ENCODE measurements at regions not wholly inside any gene's neighbourhood (a gene's known extent, or its start where the extent isn't known, plus 50 kb on each side); places are given as distances from the start of the nearest gene placed in this dataset.

- H3K9me3 ChIP-seq (ENCODE audit: low read length) = no peaks in the 10 kb centered on the region
- no peak overlapping the region for H3K27ac ChIP-seq (ENCODE audit: low read depth, low read length)
- H3K9me3 Mint-ChIP-seq = peaks cover 5 to 19% (median 13%) of the 10 kb centered on the region in 5 donors
- H3K36me3 ChIP-seq (ENCODE audit: insufficient read depth, low read length) = no peaks in the 10 kb centered on the region
- ChIA-PET CTCF (no interaction called here), POLR2A (no interaction called here)
- DNase-seq = no peak
- no peaks in the 10 kb centered on the region for H3K27me3 ChIP-seq (ENCODE audit: insufficient read depth, low read length, poor library complexity, severe bottlenecking)
- H3K4me3 ChIP-seq (ENCODE audit: low read length) = no peak overlapping the region
- no peak overlapping the region for H3K4me3 Mint-ChIP-seq
- no peaks in the 10 kb centered on the region for H3K4me1 Mint-ChIP-seq
- H3K27me3 Mint-ChIP-seq = peaks cover 11 to 38% of the 10 kb centered on the region in 2 donors
- no peaks in the 10 kb centered on the region for H3K36me3 Mint-ChIP-seq
- H3K4me1 ChIP-seq (ENCODE audit: insufficient read depth, low read length) = no peaks in the 10 kb centered on the region
- no peak overlapping the region for H3K27ac Mint-ChIP-seq
Measured at GRCh38 chr20:24718277-24718676, 230.8 kb upstream of the CST7 start.

- H3K4me3 Mint-ChIP-seq = no peak overlapping the region
- peaks cover 0 to 1% (median 0%) of the 10 kb centered on the region in 3 donors for H3K4me1 Mint-ChIP-seq
- H3K27ac ChIP-seq (ENCODE audit: low read depth, low read length) = no peak overlapping the region
- H3K4me3 ChIP-seq (ENCODE audit: low read length) = no peak overlapping the region
- ChIA-PET POLR2A (no interaction called here), CTCF (no interaction called here)
- peaks cover 2 to 15% (median 9%) of the 10 kb centered on the region in 5 donors for H3K9me3 Mint-ChIP-seq
- H3K27me3 Mint-ChIP-seq = peaks cover 14 to 37% of the 10 kb centered on the region in 2 donors
- no peak for DNase-seq
- H3K27me3 ChIP-seq (ENCODE audit: insufficient read depth, low read length, poor library complexity, severe bottlenecking) = no peaks in the 10 kb centered on the region
- H3K36me3 ChIP-seq (ENCODE audit: insufficient read depth, low read length) = no peaks in the 10 kb centered on the region
- H3K27ac Mint-ChIP-seq = no peak overlapping the region
- no peaks in the 10 kb centered on the region for H3K9me3 ChIP-seq (ENCODE audit: low read length)
- H3K4me1 ChIP-seq (ENCODE audit: insufficient read depth, low read length) = no peaks in the 10 kb centered on the region
- no peaks in the 10 kb centered on the region for H3K36me3 Mint-ChIP-seq
Measured at GRCh38 chr20:24718696-24719095, 230.4 kb upstream of the CST7 start.

GRCh38 chr20:24720957-24721356 lies 228.1 kb upstream of the CST7 start:
- no peaks in the 10 kb centered on the region for H3K36me3 Mint-ChIP-seq
- no peaks in the 10 kb centered on the region for H3K36me3 ChIP-seq (ENCODE audit: insufficient read depth, low read length)
- H3K4me1 Mint-ChIP-seq = peaks cover 0 to 2% (median 0%) of the 10 kb centered on the region in 3 donors
- H3K9me3 Mint-ChIP-seq = no peaks in the 10 kb centered on the region
- no peak overlapping the region for H3K27ac Mint-ChIP-seq
- no peak for DNase-seq
- no peaks in the 10 kb centered on the region for H3K4me1 ChIP-seq (ENCODE audit: insufficient read depth, low read length)
- CTCF ChIA-PET = no interaction called here
- no peaks in the 10 kb centered on the region for H3K27me3 ChIP-seq (ENCODE audit: insufficient read depth, low read length, poor library complexity, severe bottlenecking)
- POLR2A ChIA-PET = no interaction called here
- no peak overlapping the region for H3K4me3 ChIP-seq (ENCODE audit: low read length)
- H3K4me3 Mint-ChIP-seq = no peak overlapping the region
- no peak overlapping the region for H3K27ac ChIP-seq (ENCODE audit: low read depth, low read length)
- H3K9me3 ChIP-seq (ENCODE audit: low read length) = no peaks in the 10 kb centered on the region
- peaks cover 24 to 42% of the 10 kb centered on the region in 2 donors for H3K27me3 Mint-ChIP-seq

- Mint-ChIP-seq H3K27ac (no peak overlapping the region), H3K4me1 (peaks cover 0 to 2% (median 0%) of the 10 kb centered on the region in 3 donors), H3K27me3 (peaks cover 22 to 41% of the 10 kb centered on the region in 2 donors), H3K36me3 (no peaks in the 10 kb centered on the region), H3K4me3 (no peak overlapping the region), H3K9me3 (no peaks in the 10 kb centered on the region)
- no peaks in the 10 kb centered on the region for H3K36me3 ChIP-seq (ENCODE audit: insufficient read depth, low read length)
- H3K9me3 ChIP-seq (ENCODE audit: low read length) = no peaks in the 10 kb centered on the region
- H3K4me3 ChIP-seq (ENCODE audit: low read length) = no peak overlapping the region
- H3K27ac ChIP-seq (ENCODE audit: low read depth, low read length) = no peak overlapping the region
- DNase-seq = no peak
- ChIA-PET POLR2A (no interaction called here), CTCF (no interaction called here)
- H3K27me3 ChIP-seq (ENCODE audit: insufficient read depth, low read length, poor library complexity, severe bottlenecking) = no peaks in the 10 kb centered on the region
- no peaks in the 10 kb centered on the region for H3K4me1 ChIP-seq (ENCODE audit: insufficient read depth, low read length)
Measured at GRCh38 chr20:24721891-24722568, 227.0 kb upstream of the CST7 start.

GRCh38 chr20:24722586-24722985 lies 226.5 kb upstream of the CST7 start:
- Mint-ChIP-seq H3K4me3 (no peak overlapping the region), H3K36me3 (no peaks in the 10 kb centered on the region), H3K9me3 (no peaks in the 10 kb centered on the region), H3K27me3 (peaks cover 22 to 35% of the 10 kb centered on the region in 2 donors), H3K4me1 (peaks cover 0 to 2% (median 0%) of the 10 kb centered on the region in 3 donors), H3K27ac (no peak overlapping the region)
- Histone ChIP-seq H3K27ac (ENCODE audit: low read depth, low read length) (no peak overlapping the region), H3K4me3 (ENCODE audit: low read length) (no peak overlapping the region), H3K36me3 (ENCODE audit: insufficient read depth, low read length) (no peaks in the 10 kb centered on the region), H3K4me1 (ENCODE audit: insufficient read depth, low read length) (no peaks in the 10 kb centered on the region), H3K27me3 (ENCODE audit: insufficient read depth, low read length, poor library complexity, severe bottlenecking) (no peaks in the 10 kb centered on the region), H3K9me3 (ENCODE audit: low read length) (no peaks in the 10 kb centered on the region)
- no peak for DNase-seq
- CTCF ChIA-PET = no interaction called here
- POLR2A ChIA-PET = no interaction called here

- H3K36me3 Mint-ChIP-seq = no peaks in the 10 kb centered on the region
- peaks cover 0 to 2% (median 0%) of the 10 kb centered on the region in 3 donors for H3K4me1 Mint-ChIP-seq
- no peaks in the 10 kb centered on the region for H3K27me3 ChIP-seq (ENCODE audit: insufficient read depth, low read length, poor library complexity, severe bottlenecking)
- no peak overlapping the region for H3K27ac Mint-ChIP-seq
- no peak for DNase-seq
- H3K4me3 ChIP-seq (ENCODE audit: low read length) = no peak overlapping the region
- H3K9me3 ChIP-seq (ENCODE audit: low read length) = no peaks in the 10 kb centered on the region
- peaks cover 22 to 33% of the 10 kb centered on the region in 2 donors for H3K27me3 Mint-ChIP-seq
- ChIA-PET CTCF (no interaction called here), POLR2A (no interaction called here)
- no peak overlapping the region for H3K27ac ChIP-seq (ENCODE audit: low read depth, low read length)
- H3K4me1 ChIP-seq (ENCODE audit: insufficient read depth, low read length) = no peaks in the 10 kb centered on the region
- no peak overlapping the region for H3K4me3 Mint-ChIP-seq
- no peaks in the 10 kb centered on the region for H3K36me3 ChIP-seq (ENCODE audit: insufficient read depth, low read length)
- H3K9me3 Mint-ChIP-seq = no peaks in the 10 kb centered on the region
Measured at GRCh38 chr20:24723186-24723585, 225.9 kb upstream of the CST7 start.

GRCh38 chr20:24723647-24724352 lies 225.3 kb upstream of the CST7 start:
- H3K27me3 Mint-ChIP-seq = peaks cover 20 to 33% of the 10 kb centered on the region in 2 donors
- H3K9me3 Mint-ChIP-seq = no peaks in the 10 kb centered on the region
- ChIA-PET POLR2A (no interaction called here), CTCF (no interaction called here)
- no peak for DNase-seq
- H3K27ac ChIP-seq (ENCODE audit: low read depth, low read length) = no peak overlapping the region
- no peak overlapping the region for H3K4me3 Mint-ChIP-seq
- H3K4me1 Mint-ChIP-seq = peaks cover 0 to 2% (median 0%) of the 10 kb centered on the region in 3 donors
- no peak overlapping the region for H3K27ac Mint-ChIP-seq
- H3K36me3 Mint-ChIP-seq = no peaks in the 10 kb centered on the region
- no peaks in the 10 kb centered on the region for H3K27me3 ChIP-seq (ENCODE audit: insufficient read depth, low read length, poor library complexity, severe bottlenecking)
- H3K4me3 ChIP-seq (ENCODE audit: low read length) = no peak overlapping the region
- H3K36me3 ChIP-seq (ENCODE audit: insufficient read depth, low read length) = no peaks in the 10 kb centered on the region
- no peaks in the 10 kb centered on the region for H3K4me1 ChIP-seq (ENCODE audit: insufficient read depth, low read length)
- no peaks in the 10 kb centered on the region for H3K9me3 ChIP-seq (ENCODE audit: low read length)

GRCh38 chr20:24724982-24725533 lies 224.0 kb upstream of the CST7 start:
- Mint-ChIP-seq H3K4me3 (no peak overlapping the region), H3K4me1 (peaks cover 0 to 2% (median 0%) of the 10 kb centered on the region in 3 donors), H3K9me3 (no peaks in the 10 kb centered on the region), H3K36me3 (no peaks in the 10 kb centered on the region), H3K27ac (no peak overlapping the region), H3K27me3 (peaks cover 18 to 26% of the 10 kb centered on the region in 2 donors)
- no peaks in the 10 kb centered on the region for H3K36me3 ChIP-seq (ENCODE audit: insufficient read depth, low read length)
- no peak overlapping the region for H3K27ac ChIP-seq (ENCODE audit: low read depth, low read length)
- no peaks in the 10 kb centered on the region for H3K4me1 ChIP-seq (ENCODE audit: insufficient read depth, low read length)
- no peak overlapping the region for H3K4me3 ChIP-seq (ENCODE audit: low read length)
- POLR2A ChIA-PET = no interaction called here
- H3K9me3 ChIP-seq (ENCODE audit: low read length) = no peaks in the 10 kb centered on the region
- no peak for DNase-seq
- CTCF ChIA-PET = no interaction called here
- no peaks in the 10 kb centered on the region for H3K27me3 ChIP-seq (ENCODE audit: insufficient read depth, low read length, poor library complexity, severe bottlenecking)
